Urinary bladder (tissue), 3 donors: ENCODE measurements at regions not wholly inside any gene's neighbourhood (a gene's known extent, or its start where the extent isn't known, plus 50 kb on each side); places are given as distances from the start of the nearest gene placed in this dataset.
"Not testable (repeated sequence)": the region's sequence is repeated elsewhere in the genome, so short reads cannot be mapped to it uniquely, and the experiment has no call there.

Source experiments
- DNase-seq: peaks from one replicate; pipeline ENCODE4 v3.0.0-alpha.2; 2015; ENCODE audit errors: extremely low spot score
- H3K27ac ChIP-seq: one replicate; pipeline ENCODE4 v1.5.1; 2013; ENCODE audit warnings: low read depth, mild to moderate bottlenecking, moderate library complexity
- H3K36me3 ChIP-seq: one replicate; pipeline ENCODE4 v1.6.1; 2013; ENCODE audit warnings: mild to moderate bottlenecking, moderate library complexity; ENCODE audit not compliant: insufficient read depth
- H3K4me1 ChIP-seq: one replicate; pipeline ENCODE4 v1.6.1; 2013; ENCODE audit warnings: mild to moderate bottlenecking, moderate library complexity; ENCODE audit not compliant: insufficient read depth
- H3K4me3 ChIP-seq: one replicate; pipeline ENCODE4 v1.5.1; 2013; ENCODE audit warnings: low read depth, low read length
- WGBS: extraction: QIAGEN DNeasy Blood & Tissue Kit; methylation state at CpG from one replicate; pipeline ENCODE4 v1.1.7; 2013; 5-methylcytosine and 5-hydroxymethylcytosine counted together
- donor health status: healthy with polysubstance abuse.
- donor health status: healthy.

GRCh38 chr5:44953078-44953477 is 144.3 kb downstream of the MRPS30 start:
- H3K27ac ChIP-seq: no peak overlapping the region
- no peak for DNase-seq
- no peaks in the 10 kb centered on the region for H3K4me1 ChIP-seq
- H3K36me3 ChIP-seq: no peaks in the 10 kb centered on the region
- WGBS: 74% methylated on average over 2 of the region's 2 CpGs
- H3K4me3 ChIP-seq: no peak overlapping the region

GRCh38 chr5:44958943-44959454 is 150.3 kb downstream of the MRPS30 start:
- not testable (repeated sequence) for H3K27ac ChIP-seq, H3K4me3 ChIP-seq, DNase-seq, H3K4me1 ChIP-seq, H3K36me3 ChIP-seq
- 92% methylated on average over 6 of the region's 6 CpGs for WGBS

GRCh38 chr5:44969825-44970224 is 161.1 kb downstream of the MRPS30 start:
- no peak for DNase-seq
- H3K4me3 ChIP-seq: no peak overlapping the region
- H3K36me3 ChIP-seq: no peaks in the 10 kb centered on the region
- 84% methylated on average over 4 of the region's 4 CpGs for WGBS
- H3K4me1 ChIP-seq: no peaks in the 10 kb centered on the region
- H3K27ac ChIP-seq: no peak overlapping the region

- not testable (repeated sequence) for DNase-seq, H3K4me1 ChIP-seq, H3K36me3 ChIP-seq, H3K27ac ChIP-seq, H3K4me3 ChIP-seq
- 82% methylated on average over 2 of the region's 2 CpGs for WGBS
Measured at GRCh38 chr5:44970963-44971362, 162.2 kb downstream of the MRPS30 start.

- Histone ChIP-seq H3K36me3 (no peaks in the 10 kb centered on the region), H3K27ac (no peak overlapping the region), H3K4me3 (no peak overlapping the region), H3K4me1 (no peaks in the 10 kb centered on the region)
- DNase-seq: no peak
- 89% methylated on average over 19 of the region's 19 CpGs for WGBS
Measured at GRCh38 chr5:44974813-44975212, 166.1 kb downstream of the MRPS30 start.

GRCh38 chr5:44981708-44982107 is 173.0 kb downstream of the MRPS30 start:
- DNase-seq: no peak
- Histone ChIP-seq H3K36me3 (no peaks in the 10 kb centered on the region), H3K27ac (no peak overlapping the region), H3K4me3 (no peak overlapping the region), H3K4me1 (no peaks in the 10 kb centered on the region)
- WGBS: 81% methylated on average over 3 of the region's 3 CpGs

- no peak overlapping the region for H3K27ac ChIP-seq
- no peak overlapping the region for H3K4me3 ChIP-seq
- no peak for DNase-seq
- no peaks in the 10 kb centered on the region for H3K36me3 ChIP-seq
- H3K4me1 ChIP-seq: no peaks in the 10 kb centered on the region
Measured at GRCh38 chr5:44983006-44983405, 174.3 kb downstream of the MRPS30 start.

- Histone ChIP-seq H3K4me1 (no peaks in the 10 kb centered on the region), H3K36me3 (no peaks in the 10 kb centered on the region), H3K27ac (no peak overlapping the region), H3K4me3 (no peak overlapping the region)
- no peak for DNase-seq
Measured at GRCh38 chr5:44987026-44987425, 178.3 kb downstream of the MRPS30 start.

- H3K36me3 ChIP-seq: no peaks in the 10 kb centered on the region
- H3K4me3 ChIP-seq: no peak overlapping the region
- no peak for DNase-seq
- H3K4me1 ChIP-seq: no peaks in the 10 kb centered on the region
- H3K27ac ChIP-seq: no peak overlapping the region
- 75% methylated on average over 2 of the region's 2 CpGs for WGBS
Measured at GRCh38 chr5:44991693-44992092, 182.9 kb downstream of the MRPS30 start.

GRCh38 chr5:44993286-44993685 is 184.5 kb downstream of the MRPS30 start:
- no peak for DNase-seq
- H3K4me3 ChIP-seq: no peak overlapping the region
- H3K4me1 ChIP-seq: no peaks in the 10 kb centered on the region
- 34% methylated on average over 1 of the region's 1 CpG for WGBS
- H3K27ac ChIP-seq: no peak overlapping the region
- no peaks in the 10 kb centered on the region for H3K36me3 ChIP-seq

- Histone ChIP-seq H3K36me3 (no peaks in the 10 kb centered on the region), H3K27ac (no peak overlapping the region), H3K4me1 (no peaks in the 10 kb centered on the region), H3K4me3 (no peak overlapping the region)
- WGBS: 88% methylated on average over 1 of the region's 1 CpG
- DNase-seq: no peak
Measured at GRCh38 chr5:44997506-44997905, 188.8 kb downstream of the MRPS30 start.

- H3K4me3 ChIP-seq, DNase-seq, H3K4me1 ChIP-seq, H3K27ac ChIP-seq, H3K36me3 ChIP-seq: not testable (repeated sequence)
- WGBS: 86% methylated on average over 6 of the region's 6 CpGs
Measured at GRCh38 chr5:45007102-45007501, 198.4 kb downstream of the MRPS30 start.

GRCh38 chr5:45017568-45017967 is 208.8 kb downstream of the MRPS30 start:
- WGBS: 82% methylated on average over 4 of the region's 4 CpGs
- Histone ChIP-seq H3K27ac (no peak overlapping the region), H3K4me3 (no peak overlapping the region), H3K36me3 (no peaks in the 10 kb centered on the region), H3K4me1 (no peaks in the 10 kb centered on the region)
- DNase-seq: no peak

GRCh38 chr5:45029553-45029952 is 220.8 kb downstream of the MRPS30 start:
- DNase-seq: no peak

GRCh38 chr5:45035991-45036390 is 227.2 kb downstream of the MRPS30 start:
- WGBS: 82% methylated on average over 1 of the region's 1 CpG
- Histone ChIP-seq H3K4me1 (no peaks in the 10 kb centered on the region), H3K4me3 (no peak overlapping the region), H3K27ac (no peak overlapping the region), H3K36me3 (no peaks in the 10 kb centered on the region)
- DNase-seq: no peak

More at GRCh38 chr5:45029553-45029952, 220.8 kb downstream of the MRPS30 start:
- Histone ChIP-seq H3K4me1 (no peaks in the 10 kb centered on the region), H3K27ac (no peak overlapping the region), H3K36me3 (no peaks in the 10 kb centered on the region), H3K4me3 (no peak overlapping the region)
- WGBS: 54% methylated on average over 2 of the region's 2 CpGs
